Neural progenitor cell (in vitro differentiated cells): ENCODE measurements at regions not wholly inside any gene's neighbourhood (a gene's known extent, or its start where the extent isn't known, plus 50 kb on each side); places are given as distances from the start of the nearest gene placed in this dataset.

Experiments
- EZH2 ChIP-seq: fragments of 200-600 bp; sonication (generic); IDR thresholded peaks from 2 replicates; pipeline ENCODE4 v1.6.1; 2017; ENCODE audit warnings: antibody characterized with exemption, mild to moderate bottlenecking, moderate library complexity
- EZH2phosphoT487 ChIP-seq: fragments of 200-600 bp; sonication (generic); IDR thresholded peaks from 2 replicates; pipeline ENCODE4 v1.6.1; 2017; ENCODE audit warnings: antibody characterized with exemption
- TF ChIP-seq, protein P1 (sequence below): fragments of 200-600 bp; sonication (generic); IDR thresholded peaks from 2 replicates; pipeline ENCODE4 v1.5.1; 2017; ENCODE audit warnings: antibody characterized with exemption, mild to moderate bottlenecking

DNA sequence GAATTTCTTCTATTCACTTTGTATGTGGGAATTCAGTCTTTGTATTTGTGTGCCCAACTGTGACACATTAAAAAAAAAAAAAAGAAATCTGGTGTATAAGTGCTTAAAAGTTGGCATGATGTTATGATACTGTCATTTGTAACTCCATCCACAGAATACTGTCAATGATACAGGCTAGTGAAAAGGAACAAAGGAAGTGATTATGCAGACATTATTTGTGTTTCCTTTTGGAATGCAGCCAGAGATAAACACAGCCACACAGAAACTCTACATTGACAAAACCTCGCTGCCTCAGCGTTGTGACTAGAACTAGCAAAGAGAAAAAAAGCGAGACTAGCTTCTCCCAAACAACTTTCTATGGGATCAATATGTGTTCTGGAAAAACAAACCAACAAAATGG, 519.2 kb upstream of the AGTR1 start:
- TF ChIP-seq, protein P1, sequence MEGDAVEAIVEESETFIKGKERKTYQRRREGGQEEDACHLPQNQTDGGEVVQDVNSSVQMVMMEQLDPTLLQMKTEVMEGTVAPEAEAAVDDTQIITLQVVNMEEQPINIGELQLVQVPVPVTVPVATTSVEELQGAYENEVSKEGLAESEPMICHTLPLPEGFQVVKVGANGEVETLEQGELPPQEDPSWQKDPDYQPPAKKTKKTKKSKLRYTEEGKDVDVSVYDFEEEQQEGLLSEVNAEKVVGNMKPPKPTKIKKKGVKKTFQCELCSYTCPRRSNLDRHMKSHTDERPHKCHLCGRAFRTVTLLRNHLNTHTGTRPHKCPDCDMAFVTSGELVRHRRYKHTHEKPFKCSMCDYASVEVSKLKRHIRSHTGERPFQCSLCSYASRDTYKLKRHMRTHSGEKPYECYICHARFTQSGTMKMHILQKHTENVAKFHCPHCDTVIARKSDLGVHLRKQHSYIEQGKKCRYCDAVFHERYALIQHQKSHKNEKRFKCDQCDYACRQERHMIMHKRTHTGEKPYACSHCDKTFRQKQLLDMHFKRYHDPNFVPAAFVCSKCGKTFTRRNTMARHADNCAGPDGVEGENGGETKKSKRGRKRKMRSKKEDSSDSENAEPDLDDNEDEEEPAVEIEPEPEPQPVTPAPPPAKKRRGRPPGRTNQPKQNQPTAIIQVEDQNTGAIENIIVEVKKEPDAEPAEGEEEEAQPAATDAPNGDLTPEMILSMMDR = no peak
- TF ChIP-seq EZH2 (no peak), EZH2phosphoT487 (no peak)
